ENCODE measurements at regions not wholly inside any gene's neighbourhood (a gene's known extent, or its start where the extent isn't known, plus 50 kb on each side); places are given as distances from the start of the nearest gene placed in this dataset.

GRCh38 chr18:51692612-51693011 is 495.1 kb upstream of the MEX3C start:
- Histone ChIP-seq H3K4me3 (ENCODE audit: low read depth, low read length) (no peak overlapping the region), H3K36me3 (ENCODE audit: control insufficient read depth, insufficient read depth, low read length) (no peaks in the 10 kb centered on the region), H3K27me3 (ENCODE audit: control insufficient read depth, insufficient read depth, low read length) (no peaks in the 10 kb centered on the region)
- no peak for DNase-seq (ENCODE audit: low read depth)
- POLR2A ChIA-PET = no interaction called here
- CTCF ChIA-PET = no interaction called here
- TF ChIP-seq CTCF (IDR thresholded peaks at IDR 0.05; ENCODE audit: insufficient read depth, low read depth, low read length) = no peak

GRCh38 chr18:51711298-51711889 is 513.9 kb upstream of the MEX3C start:
- POLR2A ChIA-PET = no interaction called here
- Histone ChIP-seq H3K27me3 (ENCODE audit: control insufficient read depth, insufficient read depth, low read length) (no peaks in the 10 kb centered on the region), H3K36me3 (ENCODE audit: control insufficient read depth, insufficient read depth, low read length) (no peaks in the 10 kb centered on the region), H3K4me3 (ENCODE audit: low read depth, low read length) (no peak overlapping the region)
- CTCF ChIA-PET = no interaction called here
- no peak for DNase-seq (ENCODE audit: low read depth)
- no peak for TF ChIP-seq CTCF (IDR thresholded peaks at IDR 0.05; ENCODE audit: insufficient read depth, low read depth, low read length)

GRCh38 chr18:51712821-51713220 is 515.3 kb upstream of the MEX3C start:
- Histone ChIP-seq H3K27me3 (ENCODE audit: control insufficient read depth, insufficient read depth, low read length) (no peaks in the 10 kb centered on the region), H3K4me3 (ENCODE audit: low read depth, low read length) (no peak overlapping the region), H3K36me3 (ENCODE audit: control insufficient read depth, insufficient read depth, low read length) (no peaks in the 10 kb centered on the region)
- CTCF ChIA-PET = no interaction called here
- DNase-seq (ENCODE audit: low read depth) = no peak
- no peak for TF ChIP-seq CTCF (IDR thresholded peaks at IDR 0.05; ENCODE audit: insufficient read depth, low read depth, low read length)
- POLR2A ChIA-PET = no interaction called here

- POLR2A ChIA-PET = no interaction called here
These were observed 518.8 kb upstream of the MEX3C start for GRCh38 chr18:51716277-51716676.

GRCh38 chr18:51721388-51721787 is 523.9 kb upstream of the MEX3C start:
- no peaks in the 10 kb centered on the region for H3K27me3 ChIP-seq (ENCODE audit: control insufficient read depth, insufficient read depth, low read length)
- no peak for TF ChIP-seq CTCF (IDR thresholded peaks at IDR 0.05; ENCODE audit: insufficient read depth, low read depth, low read length)
- no peaks in the 10 kb centered on the region for H3K36me3 ChIP-seq (ENCODE audit: control insufficient read depth, insufficient read depth, low read length)
- H3K4me3 ChIP-seq (ENCODE audit: low read depth, low read length) = no peak overlapping the region
- ChIA-PET CTCF (no interaction called here), POLR2A (no interaction called here)
- DNase-seq (ENCODE audit: low read depth) = no peak

More at GRCh38 chr18:51716277-51716676, 518.8 kb upstream of the MEX3C start:
- H3K27me3 ChIP-seq (ENCODE audit: control insufficient read depth, insufficient read depth, low read length) = no peaks in the 10 kb centered on the region
- CTCF ChIA-PET = no interaction called here
- DNase-seq (ENCODE audit: low read depth) = no peak
- H3K4me3 ChIP-seq (ENCODE audit: low read depth, low read length) = no peak overlapping the region
- no peaks in the 10 kb centered on the region for H3K36me3 ChIP-seq (ENCODE audit: control insufficient read depth, insufficient read depth, low read length)
- TF ChIP-seq CTCF (IDR thresholded peaks at IDR 0.05; ENCODE audit: insufficient read depth, low read depth, low read length) = no peak
